ENCODE measurements at regions not wholly inside any gene's neighbourhood (a gene's known extent, or its start where the extent isn't known, plus 50 kb on each side); places are given as distances from the start of the nearest gene placed in this dataset.

DNA sequence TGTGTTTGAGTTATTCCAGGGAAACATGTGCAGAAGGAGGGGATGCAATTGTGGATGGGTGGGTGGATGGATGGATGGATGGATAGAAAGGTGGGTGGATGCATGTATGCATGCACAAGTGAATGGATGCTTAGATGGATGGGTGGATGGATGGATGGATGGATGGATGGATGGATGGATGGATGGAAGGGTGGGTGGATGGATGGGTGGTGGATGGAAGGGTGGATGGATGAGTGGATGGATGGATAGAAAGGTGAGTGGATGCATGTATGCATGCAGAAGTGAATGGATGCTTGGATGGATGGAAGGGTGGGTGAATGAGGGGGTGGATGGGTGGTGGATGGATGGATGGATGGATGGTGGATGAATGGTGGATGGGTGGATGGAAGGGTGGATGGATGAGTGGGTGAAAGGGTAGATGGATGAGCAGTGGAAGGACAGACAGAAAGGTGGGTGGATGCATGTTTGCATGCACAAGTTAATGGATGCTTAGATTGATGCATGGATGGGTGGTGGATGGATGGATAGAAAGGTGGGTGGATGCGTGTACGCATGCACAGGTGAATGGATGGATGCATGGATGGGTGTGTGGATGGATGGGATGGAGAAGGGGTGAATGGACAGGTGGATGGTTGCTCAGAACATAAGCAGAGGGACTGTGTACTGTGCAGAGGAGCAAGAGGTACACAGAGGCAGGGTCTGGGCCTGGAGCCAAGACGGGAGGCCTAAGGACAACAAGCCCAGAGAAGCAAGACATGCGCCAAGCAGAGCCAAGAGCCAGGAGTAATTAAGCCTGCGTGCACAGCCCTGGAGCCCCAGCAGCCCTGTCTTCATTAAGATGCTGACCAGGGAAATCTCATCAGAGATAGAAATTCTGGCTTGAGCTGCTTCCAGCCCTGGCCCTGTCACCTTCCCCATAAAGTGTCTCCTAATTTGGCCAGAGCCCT is 84.6 kb upstream of the PPP1R26 start:
- TF ChIP-seq GATA2 (CRISPR knock-in tag; IDR thresholded peaks at IDR 0.05) (no peak), CBFB (CRISPR knock-in tag; IDR thresholded peaks at IDR 0.05) (no peak), YY1 (IDR thresholded peaks at IDR 0.05; ENCODE audit: borderline replicate concordance in 1 of 3, control insufficient read depth in 1 of 3, extremely low read depth in 1 of 3, insufficient read depth in 3 of 3, insufficient read length in 1 of 3, insufficient replicate concordance in 2 of 3, low read depth in 1 of 3, low read length in 2 of 3) (no peak), PHB2 (IDR thresholded peaks at IDR 0.05; ENCODE audit: low read depth) (no peak), POLR2A (conservative IDR thresholded peaks at IDR 0.05) (no peak), EP300 (IDR thresholded peaks at IDR 0.05; ENCODE audit: low read length) (no peak), RAD21 (CRISPR knock-in tag; conservative IDR thresholded peaks at IDR 0.05 in 1 of 2, IDR thresholded peaks at IDR 0.05 in 1 of 2) (no peak), FOXA1 (IDR thresholded peaks at IDR 0.05; ENCODE audit: borderline replicate concordance) (no peak), NCOA6 (IDR thresholded peaks at IDR 0.05) (no peak)
- TF ChIP-seq, protein P1, sequence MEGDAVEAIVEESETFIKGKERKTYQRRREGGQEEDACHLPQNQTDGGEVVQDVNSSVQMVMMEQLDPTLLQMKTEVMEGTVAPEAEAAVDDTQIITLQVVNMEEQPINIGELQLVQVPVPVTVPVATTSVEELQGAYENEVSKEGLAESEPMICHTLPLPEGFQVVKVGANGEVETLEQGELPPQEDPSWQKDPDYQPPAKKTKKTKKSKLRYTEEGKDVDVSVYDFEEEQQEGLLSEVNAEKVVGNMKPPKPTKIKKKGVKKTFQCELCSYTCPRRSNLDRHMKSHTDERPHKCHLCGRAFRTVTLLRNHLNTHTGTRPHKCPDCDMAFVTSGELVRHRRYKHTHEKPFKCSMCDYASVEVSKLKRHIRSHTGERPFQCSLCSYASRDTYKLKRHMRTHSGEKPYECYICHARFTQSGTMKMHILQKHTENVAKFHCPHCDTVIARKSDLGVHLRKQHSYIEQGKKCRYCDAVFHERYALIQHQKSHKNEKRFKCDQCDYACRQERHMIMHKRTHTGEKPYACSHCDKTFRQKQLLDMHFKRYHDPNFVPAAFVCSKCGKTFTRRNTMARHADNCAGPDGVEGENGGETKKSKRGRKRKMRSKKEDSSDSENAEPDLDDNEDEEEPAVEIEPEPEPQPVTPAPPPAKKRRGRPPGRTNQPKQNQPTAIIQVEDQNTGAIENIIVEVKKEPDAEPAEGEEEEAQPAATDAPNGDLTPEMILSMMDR (IDR thresholded peaks at IDR 0.05 in 2 of 3, conservative IDR thresholded peaks at IDR 0.05 in 1 of 3; ENCODE audit: insufficient read depth in 2 of 3, low read depth in 1 of 3, low read length in 3 of 3) = no peak
- TF ChIP-seq, protein P2, sequence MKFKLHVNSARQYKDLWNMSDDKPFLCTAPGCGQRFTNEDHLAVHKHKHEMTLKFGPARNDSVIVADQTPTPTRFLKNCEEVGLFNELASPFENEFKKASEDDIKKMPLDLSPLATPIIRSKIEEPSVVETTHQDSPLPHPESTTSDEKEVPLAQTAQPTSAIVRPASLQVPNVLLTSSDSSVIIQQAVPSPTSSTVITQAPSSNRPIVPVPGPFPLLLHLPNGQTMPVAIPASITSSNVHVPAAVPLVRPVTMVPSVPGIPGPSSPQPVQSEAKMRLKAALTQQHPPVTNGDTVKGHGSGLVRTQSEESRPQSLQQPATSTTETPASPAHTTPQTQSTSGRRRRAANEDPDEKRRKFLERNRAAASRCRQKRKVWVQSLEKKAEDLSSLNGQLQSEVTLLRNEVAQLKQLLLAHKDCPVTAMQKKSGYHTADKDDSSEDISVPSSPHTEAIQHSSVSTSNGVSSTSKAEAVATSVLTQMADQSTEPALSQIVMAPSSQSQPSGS (CRISPR knock-in tag; IDR thresholded peaks at IDR 0.05) = no peak
- TF ChIP-seq, protein P3, sequence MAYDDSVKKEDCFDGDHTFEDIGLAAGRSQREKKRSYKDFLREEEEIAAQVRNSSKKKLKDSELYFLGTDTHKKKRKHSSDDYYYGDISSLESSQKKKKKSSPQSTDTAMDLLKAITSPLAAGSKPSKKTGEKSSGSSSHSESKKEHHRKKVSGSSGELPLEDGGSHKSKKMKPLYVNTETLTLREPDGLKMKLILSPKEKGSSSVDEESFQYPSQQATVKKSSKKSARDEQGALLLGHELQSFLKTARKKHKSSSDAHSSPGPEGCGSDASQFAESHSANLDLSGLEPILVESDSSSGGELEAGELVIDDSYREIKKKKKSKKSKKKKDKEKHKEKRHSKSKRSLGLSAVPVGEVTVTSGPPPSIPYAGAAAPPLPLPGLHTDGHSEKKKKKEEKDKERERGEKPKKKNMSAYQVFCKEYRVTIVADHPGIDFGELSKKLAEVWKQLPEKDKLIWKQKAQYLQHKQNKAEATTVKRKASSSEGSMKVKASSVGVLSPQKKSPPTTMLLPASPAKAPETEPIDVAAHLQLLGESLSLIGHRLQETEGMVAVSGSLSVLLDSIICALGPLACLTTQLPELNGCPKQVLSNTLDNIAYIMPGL (CRISPR knock-in tag; IDR thresholded peaks at IDR 0.05) = no peak

Data from K562 (cell line).